Kidney capillary endothelial cell (primary cell): ENCODE measurements at regions not wholly inside any gene's neighbourhood (a gene's known extent, or its start where the extent isn't known, plus 50 kb on each side); places are given as distances from the start of the nearest gene placed in this dataset.

Experiments
- DNase-seq: peaks from one replicate; pipeline ENCODE4 v3.0.0-alpha.2; 2018; ENCODE audit warnings: low spot score

- DNase-seq: peak; percentile 46
Measured at GRCh38 chr2:76318848-76319360, 608.2 kb upstream of the GCFC2 start.

- DNase-seq: no peak
Measured at GRCh38 chr2:76316691-76317090, 606.0 kb upstream of the GCFC2 start.

GRCh38 chr2:76314271-76315020 lies 603.7 kb upstream of the GCFC2 start:
- no peak for DNase-seq

GRCh38 chr2:76312236-76312635 lies 601.5 kb upstream of the GCFC2 start:
- no peak for DNase-seq

- DNase-seq: no peak
Measured at GRCh38 chr2:76311728-76312127, 601.0 kb upstream of the GCFC2 start.

GRCh38 chr2:76310894-76311633 lies 600.3 kb upstream of the GCFC2 start:
- no peak for DNase-seq

- no peak for DNase-seq
Measured at GRCh38 chr2:76307495-76307894, 596.8 kb upstream of the GCFC2 start.

GRCh38 chr2:76298041-76298440 lies 587.3 kb upstream of the GCFC2 start:
- DNase-seq: no peak

GRCh38 chr2:76296438-76296837 lies 585.7 kb upstream of the GCFC2 start:
- DNase-seq: no peak

GRCh38 chr2:76295762-76296161 lies 585.0 kb upstream of the GCFC2 start:
- DNase-seq: no peak

GRCh38 chr2:76288598-76288997 lies 577.9 kb upstream of the GCFC2 start:
- no peak for DNase-seq

GRCh38 chr2:76288146-76288545 lies 577.4 kb upstream of the GCFC2 start:
- no peak for DNase-seq

- DNase-seq: no peak
Measured at GRCh38 chr2:76283350-76283749, 572.6 kb upstream of the GCFC2 start.

GRCh38 chr2:76281156-76281841 lies 570.6 kb upstream of the GCFC2 start:
- no peak for DNase-seq

GRCh38 chr2:76280686-76281085 lies 570.0 kb upstream of the GCFC2 start:
- DNase-seq: peak; percentile 69

GRCh38 chr2:76279142-76279541 lies 568.4 kb upstream of the GCFC2 start:
- no peak for DNase-seq

GRCh38 chr2:76275788-76276187 lies 565.1 kb upstream of the GCFC2 start:
- DNase-seq: no peak

GRCh38 chr2:76274676-76275075 lies 564.0 kb upstream of the GCFC2 start:
- no peak for DNase-seq

- no peak for DNase-seq
Measured at GRCh38 chr2:76274160-76274559, 563.4 kb upstream of the GCFC2 start.

GRCh38 chr2:76270096-76270710 lies 559.5 kb upstream of the GCFC2 start:
- DNase-seq: no peak

GRCh38 chr2:76268902-76269620 lies 558.3 kb upstream of the GCFC2 start:
- DNase-seq: no peak

- no peak for DNase-seq
Measured at GRCh38 chr2:76268484-76268883, 557.8 kb upstream of the GCFC2 start.
